AG08395 (cell line): ENCODE measurements at regions not wholly inside any gene's neighbourhood (a gene's known extent, or its start where the extent isn't known, plus 50 kb on each side); places are given as distances from the start of the nearest gene placed in this dataset.

Experiments used
- DNase-seq: peaks from one replicate; pipeline ENCODE4 v3.0.0; 2012; ENCODE audit warnings: mixed read lengths, low spot score

DNA sequence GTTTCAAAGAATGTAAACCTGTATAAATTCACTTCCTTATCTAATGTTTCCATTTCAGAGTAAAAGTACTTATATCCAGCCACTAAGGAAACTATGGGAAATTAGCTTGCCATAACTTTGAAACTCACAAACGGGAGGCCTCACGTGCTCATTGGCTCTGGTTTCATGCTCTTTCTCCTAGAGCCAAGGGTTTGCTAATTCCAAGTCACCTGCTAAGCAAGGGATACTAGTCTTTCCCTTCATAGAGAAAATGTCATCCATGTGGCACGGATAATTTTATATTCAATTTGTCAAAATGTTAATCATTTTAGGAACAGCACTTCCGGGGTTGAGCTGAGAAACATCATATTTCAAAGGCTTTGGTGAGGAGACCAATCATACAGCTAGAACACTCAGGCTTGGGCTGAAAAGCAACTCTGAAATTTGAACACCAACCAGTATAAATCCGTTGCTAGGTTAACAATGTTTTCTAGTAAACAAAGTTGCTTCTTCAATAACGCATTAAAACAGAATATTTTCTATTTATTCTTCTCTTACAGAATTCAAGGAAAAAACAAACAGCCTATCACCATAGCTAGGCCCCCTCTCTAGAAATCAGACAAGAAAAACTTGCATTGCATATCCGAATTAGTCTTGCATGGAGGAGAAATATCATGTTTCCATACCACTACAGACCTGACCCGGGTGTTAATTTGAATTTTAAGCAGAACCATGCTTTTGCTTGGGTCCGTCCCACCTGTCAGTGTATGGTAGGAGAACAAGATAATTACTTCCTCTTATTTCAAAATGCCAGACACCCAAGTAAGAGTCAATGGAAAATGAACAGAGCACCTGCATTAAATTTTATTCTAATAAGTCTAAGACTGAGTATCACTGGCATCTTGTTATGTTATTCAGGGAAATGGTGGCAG lies 196.1 kb upstream of the ESRRG start:
- no peak for DNase-seq

DNA sequence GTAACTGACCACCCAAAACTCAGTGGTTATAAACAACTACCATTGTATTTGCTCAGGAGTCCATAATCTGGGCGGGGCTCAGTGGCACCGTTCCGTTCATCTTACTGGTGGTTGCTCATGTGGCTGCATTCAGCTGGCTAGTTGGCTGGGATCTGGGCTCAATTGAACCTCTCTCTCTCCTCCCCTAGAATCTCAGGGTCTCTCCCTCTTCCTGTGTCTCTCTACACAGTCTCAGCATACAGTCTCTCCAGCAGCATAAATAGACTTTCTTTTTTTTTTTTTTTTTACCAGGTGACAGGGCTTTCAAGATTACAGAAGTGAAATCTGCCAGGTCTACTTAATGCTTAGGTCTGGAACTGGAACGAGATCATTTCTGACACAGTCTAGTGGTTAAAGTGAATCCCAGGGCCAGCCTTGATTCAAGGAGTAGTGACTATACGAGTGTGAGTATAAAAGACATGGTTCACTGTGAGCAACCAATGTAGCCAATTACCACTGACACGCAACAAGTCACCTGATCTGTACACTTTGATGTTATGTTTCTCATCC lies 193.7 kb upstream of the ESRRG start:
- no peak for DNase-seq

DNA sequence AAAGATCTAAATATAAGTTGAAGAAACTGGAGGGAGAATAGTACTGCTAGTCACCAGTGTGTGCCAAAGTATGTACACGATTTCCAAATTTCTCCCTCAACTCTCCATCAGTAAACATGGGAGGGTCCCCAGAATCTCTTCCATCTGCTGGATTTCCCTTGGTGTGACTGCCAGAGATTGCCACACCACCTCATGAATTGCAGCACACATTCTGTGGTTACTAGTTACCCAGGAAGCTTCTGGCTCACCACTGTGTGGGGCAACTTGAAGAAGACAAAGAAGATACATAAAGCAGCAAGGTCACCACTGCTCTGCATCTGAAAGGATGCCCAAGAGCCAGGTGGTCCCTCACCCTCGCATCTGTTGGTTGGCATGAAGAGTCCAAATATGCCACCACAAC lies 191.7 kb upstream of the ESRRG start:
- DNase-seq, result no peak

DNA sequence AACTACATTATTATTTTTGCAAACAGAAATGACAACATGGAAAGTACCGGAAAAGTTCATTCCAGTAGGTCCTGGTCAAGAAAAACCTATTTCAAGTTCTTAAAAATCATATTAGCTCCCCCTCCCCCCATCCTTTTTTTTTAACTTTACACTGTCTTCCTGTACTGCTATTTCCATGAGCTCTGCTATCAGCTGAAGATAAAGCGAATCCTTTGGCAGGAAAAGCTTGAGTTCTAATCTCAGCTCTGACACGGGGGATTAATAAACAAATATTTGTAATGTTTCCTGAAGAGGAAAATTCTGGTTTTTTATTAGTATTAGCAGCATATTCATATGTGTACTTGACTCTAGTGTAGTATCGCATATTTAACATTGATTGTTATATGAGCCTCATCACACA lies 190.7 kb upstream of the ESRRG start:
- DNase-seq, result no peak

DNA sequence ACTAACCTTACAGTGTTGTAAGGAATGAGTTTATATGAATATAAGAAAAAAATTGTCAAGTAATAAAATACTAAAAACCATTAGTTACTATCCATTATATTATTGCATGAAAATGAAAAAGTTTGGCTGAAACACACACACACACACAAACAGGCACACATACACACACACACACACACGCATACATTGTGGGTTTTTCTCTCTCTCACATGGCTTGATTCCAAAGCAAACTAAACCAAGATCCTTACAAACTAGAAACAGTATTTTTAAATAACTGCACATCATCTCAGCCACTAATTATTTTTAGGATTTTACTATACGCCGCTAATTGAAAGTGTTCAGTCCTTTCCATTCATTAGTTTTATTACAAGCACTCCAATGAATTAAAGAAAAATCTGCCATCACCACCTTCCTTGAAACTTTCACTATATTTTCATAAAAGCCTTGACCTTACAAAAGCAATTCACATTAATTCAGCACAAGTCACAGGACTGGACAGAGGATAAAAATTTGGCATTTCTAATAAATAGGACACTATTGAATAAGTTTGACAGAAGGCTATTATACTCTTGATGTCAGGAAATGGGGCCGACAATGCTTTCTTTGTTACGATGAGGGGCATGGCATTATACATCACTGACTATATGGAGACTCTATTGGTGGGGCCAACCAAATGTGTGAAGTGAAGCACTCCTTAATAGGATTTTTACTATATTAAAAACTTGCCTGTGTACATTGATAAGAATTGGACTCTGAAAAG lies 187.0 kb upstream of the ESRRG start:
- no peak for DNase-seq

DNA sequence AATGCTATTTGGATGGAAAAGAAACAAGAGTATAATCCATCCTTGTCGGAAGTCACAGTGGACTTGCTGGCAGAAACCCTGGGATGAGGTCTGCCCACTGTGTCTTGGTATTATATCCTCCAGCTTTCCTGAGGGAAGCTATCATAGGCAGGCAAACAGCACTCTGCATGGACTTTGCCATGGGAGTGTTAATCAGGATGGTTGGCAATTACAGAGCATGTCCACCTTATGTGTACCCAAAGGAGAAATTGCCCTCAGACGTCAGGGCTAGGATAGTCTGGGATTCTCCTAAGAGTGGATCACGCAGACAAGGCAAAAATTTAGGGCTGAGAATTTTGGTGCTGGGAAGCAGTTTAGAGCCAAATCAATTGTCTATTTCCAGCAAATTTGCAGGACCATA lies 184.9 kb upstream of the ESRRG start:
- no peak for DNase-seq

DNA sequence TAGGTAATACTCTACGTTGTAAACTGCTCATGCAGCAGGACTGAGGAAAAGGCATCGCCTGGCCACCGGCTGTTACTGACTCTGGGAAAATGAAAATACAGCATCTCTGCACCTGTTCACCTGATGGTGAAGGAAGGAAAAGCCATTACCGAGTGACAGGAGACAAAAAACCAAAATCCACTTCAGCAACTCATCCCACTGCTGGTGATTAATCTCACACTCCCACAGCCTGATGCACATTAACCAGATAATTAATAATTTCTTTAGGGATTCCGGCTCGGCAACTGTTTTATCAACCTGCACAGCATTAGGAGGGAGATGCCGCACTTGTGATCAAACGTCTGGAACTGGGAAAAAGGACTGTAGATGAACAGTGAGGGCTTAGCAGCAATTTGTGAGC lies 183.9 kb upstream of the ESRRG start:
- no peak for DNase-seq

DNA sequence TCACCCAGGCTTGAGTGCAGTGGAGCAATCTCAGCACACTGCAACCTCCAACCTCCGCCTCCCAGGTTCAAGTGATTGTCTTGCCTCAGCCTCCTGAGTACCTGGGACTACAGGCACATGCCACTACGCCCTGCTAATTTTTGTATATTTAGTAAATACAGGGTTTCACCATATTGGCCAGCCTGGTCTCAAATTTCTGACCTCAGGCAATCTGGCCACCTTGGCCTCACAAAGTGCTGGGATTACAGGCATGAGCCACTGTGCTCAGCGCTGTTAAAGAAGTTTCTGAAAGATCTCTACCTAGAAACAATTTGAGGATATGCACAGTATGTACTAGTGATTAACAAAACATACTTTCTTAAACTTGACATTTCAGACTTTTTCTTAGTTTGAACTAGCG lies 182.6 kb upstream of the ESRRG start:
- no peak for DNase-seq

DNA sequence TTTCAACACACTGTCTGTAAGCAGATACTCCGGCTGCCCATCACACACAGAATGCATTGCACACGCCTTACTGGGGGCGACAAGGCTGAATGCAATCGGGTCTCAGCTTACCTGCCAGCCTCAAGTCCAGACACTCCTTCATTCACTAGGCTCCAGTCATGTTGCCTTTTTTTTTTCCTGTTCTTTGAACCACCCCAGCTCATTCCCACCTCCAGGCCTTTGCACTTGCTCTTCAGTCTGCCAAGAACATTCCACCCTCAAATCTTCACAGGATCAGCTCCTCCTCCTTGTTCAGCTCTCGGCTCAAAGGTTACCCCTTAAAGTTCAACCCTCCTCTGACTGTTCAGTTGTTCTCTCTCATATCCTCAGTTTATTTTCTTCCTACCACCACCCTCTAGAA lies 181.9 kb upstream of the ESRRG start:
- no peak for DNase-seq

DNA sequence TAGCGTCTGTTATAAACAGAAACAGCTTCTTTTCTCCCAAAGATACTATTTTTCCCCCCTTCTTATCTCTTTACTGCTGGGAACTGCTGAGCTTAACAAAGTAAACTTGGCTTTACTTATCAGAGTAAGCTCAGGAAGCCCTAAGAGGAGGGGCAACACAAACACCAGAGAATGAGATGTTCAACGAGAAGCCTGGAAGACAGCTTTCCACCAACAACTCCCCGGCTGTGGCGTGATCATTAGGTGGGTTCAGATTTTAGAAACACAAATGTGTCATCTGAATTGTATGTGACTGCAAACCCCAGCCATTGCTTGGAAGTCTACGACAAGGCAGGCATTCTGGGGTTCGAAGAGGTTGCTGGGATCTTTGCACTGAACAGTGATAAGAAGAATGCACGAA lies 181.2 kb upstream of the ESRRG start:
- DNase-seq, result no peak

DNA sequence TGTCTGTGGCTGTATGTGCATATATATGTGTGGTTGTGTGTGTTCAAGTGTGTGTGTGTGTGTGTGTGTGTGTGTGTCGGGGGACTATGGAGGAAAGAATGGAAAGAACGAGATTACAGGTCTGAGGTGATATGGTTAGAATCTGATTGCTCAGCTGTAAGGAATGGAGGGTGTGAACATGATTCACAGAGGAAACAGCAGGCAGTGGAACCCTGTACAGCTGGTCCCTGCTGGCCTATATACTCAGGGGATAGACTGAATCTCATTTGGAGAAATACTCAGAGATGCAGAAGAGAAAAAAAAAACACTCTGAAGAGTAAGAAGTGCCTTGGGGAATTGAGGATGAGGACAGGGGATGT lies 180.1 kb upstream of the ESRRG start:
- no peak for DNase-seq

DNA sequence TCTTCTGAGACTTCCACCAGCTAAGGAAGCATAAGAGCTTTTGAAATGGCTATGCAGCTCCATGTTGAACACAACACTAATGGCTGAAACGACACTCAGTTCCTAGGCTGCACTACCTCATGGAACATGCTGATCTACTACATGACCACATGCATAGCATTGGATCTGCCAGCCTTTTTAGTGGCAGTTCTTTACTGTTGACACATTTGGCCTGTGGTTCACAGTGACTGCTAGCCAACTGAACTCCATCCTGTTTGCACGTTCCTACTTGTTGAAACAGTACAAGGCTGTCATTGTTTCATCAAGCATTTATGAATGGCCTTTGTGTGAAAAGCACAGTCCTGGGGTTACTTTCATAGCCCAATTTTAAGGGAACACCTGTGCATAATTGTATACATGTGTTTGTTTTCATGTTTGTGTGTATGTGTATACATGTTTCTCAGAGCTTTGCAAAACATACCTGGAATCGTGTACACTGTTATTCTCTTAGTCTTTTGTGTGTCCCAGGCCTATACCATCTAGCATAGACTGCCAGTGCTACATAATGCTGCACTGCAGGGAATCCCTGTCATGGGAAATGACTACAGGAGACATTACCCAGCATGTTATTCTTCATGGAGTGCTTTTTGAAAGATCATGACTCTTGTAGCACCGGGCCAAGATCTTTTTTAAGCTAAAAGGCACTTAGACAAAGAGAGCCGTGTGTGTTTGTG lies 179.6 kb upstream of the ESRRG start:
- DNase-seq, result no peak

DNA sequence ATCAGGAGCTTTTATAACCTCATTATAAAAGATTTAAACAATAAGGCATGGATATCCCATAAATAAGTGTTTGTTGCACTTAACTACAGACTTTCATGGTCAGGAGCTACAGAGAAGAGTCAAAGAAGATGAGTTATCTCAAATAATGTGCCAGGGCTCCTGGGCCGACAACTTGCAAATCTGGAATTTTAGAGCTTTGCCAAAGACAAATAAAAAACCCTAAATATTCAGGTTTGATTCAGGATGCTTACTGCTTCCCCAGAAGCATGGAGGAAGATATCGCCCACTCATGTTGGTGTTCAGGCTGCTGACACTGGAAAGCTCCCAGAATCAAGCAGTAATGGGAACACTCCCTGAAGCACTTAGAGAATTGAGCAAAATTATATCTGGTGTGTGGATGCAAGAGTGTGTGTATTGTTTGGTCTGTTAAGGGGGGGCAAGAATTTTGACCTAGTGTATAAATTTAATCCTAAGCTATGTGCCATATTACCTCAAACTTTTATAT lies 176.9 kb upstream of the ESRRG start:
- DNase-seq, result no peak

DNA sequence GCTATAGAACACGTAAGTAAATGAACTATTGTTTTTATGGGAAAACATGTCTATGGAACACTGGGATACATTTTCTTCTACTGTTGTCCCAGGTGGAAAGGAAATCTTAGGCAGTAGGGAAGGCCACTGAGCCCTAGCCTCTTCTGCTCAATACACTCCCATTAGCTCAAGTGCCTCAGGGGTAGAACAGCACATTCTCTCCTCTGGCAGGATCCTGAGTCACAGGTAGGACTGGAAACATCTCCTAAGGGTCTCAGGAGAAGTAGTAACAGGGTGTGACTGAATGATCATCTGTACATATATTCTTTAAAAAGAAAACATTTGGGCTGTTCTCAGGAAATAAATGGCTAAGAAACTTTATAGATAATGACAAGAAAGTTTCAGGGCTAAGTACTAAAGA lies 175.6 kb upstream of the ESRRG start:
- no peak for DNase-seq

DNA sequence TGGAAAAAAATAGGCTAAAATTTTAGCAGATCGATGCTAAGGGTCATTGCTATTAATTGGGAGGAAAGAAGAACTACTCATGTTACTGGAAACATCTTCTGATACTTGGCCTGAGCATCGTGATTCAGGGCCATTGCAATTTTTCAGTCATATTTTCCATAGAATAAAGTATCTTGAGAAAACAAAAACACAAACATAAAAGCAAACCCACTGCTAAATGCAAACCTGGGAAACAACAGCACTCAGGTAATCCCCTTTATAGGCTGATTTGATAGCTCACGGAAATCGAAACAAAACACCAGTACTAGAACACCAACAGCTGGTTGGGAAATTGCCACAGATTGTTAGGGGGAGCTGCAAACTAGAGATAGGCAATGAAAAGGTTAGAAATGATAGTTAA lies 172.9 kb upstream of the ESRRG start:
- no peak for DNase-seq

DNA sequence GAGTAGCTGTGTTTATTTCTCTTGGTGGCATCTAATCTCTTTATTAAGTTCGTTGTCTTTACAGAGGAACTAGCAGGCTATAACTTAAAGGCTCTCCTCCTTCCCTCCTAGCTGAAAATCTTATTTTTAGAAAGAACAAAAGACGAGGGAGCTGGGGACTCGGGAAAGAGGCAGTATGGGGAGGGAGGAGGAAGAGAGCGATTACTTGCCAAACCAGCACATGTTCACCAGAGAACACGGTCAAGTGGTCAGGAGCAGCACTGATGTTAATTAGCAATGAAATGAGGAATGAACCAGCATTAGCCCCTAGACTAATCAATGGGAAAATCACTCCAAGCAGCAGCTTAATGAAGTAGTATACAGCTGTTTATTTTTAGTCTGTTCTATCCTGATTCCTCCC lies 171.3 kb upstream of the ESRRG start:
- no peak for DNase-seq

DNA sequence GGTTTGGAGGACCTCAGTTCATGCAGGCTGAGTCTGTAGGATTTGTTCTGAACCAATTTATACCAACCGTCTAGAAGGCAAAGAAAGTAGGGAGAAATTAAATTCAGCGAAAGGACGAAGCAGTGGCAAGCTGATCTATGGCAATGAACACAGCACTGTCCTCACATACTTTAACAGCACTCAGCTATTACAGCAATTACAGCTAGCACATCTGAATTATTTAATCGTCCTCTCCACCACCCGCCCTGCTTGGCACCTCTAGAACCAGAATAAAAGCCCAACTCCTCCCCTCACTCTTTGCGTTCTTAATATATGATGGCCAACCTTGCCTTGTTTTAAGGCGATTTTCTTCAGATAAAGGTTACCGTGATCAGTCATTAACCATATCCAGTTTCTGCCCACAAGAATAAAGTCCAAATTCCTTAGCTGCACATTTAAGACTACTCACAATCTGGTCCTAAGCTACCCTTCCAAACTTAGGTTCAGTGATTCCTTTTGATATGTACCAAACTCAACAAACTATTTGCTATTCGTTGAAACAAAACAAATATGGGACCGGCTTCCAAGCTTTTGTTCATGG lies 169.4 kb upstream of the ESRRG start:
- no peak for DNase-seq

DNA sequence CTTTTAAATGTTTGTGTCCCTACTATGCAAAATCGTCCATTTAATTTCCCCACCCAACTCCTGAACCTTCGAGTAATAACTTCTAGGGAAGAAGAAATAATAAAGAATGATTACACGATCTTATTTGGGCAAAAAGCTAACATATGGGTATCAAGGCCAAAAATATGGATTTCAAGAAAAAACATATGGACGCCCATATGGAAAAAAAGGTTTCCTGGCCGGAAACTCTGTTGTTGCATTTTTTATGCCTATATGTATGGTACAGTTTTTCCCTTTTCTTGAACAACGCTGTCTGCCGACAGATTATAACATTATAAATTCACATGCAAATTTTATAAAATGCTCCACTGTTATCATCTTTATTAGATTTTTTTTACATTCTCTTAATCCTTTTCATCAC lies 167.6 kb upstream of the ESRRG start:
- no peak for DNase-seq

DNA sequence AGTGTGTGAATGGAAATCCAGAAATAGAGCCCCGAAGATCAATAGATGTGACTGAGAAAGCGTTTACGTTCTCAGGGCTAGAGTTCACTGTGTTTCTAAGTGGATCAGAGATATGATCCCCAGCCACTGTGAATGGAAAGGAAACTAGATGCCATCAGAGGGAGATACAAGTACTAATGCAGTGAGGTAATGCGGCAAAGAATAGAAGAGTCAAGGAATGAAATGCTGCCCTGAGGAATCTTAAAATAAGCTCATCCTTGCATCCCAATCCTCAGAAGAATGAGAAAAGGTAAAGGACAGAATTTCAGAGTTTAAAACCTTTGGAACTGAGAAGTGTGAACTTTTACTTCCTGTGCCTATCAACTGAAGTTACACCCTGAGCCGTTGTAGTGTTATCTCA lies 165.5 kb upstream of the ESRRG start:
- DNase-seq, result no peak

DNA sequence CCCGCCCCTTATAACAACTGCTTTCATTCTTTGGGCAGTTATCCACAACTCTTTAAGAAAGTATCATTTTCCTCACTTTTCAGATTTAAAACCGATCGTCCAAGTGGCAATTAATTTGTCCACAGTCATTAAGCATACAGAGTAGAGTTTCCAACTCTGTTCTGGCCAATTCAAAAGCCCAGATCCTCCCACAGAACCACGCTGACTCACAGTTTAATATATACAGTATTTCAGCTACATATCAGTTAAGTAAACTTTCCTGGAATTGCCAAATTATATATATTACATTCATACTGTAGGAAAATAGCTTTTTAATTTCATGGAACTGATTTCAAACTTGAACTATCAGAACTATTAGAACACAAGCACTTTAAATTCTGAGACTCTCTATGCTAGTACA lies 163.8 kb upstream of the ESRRG start:
- DNase-seq, result no peak

DNA sequence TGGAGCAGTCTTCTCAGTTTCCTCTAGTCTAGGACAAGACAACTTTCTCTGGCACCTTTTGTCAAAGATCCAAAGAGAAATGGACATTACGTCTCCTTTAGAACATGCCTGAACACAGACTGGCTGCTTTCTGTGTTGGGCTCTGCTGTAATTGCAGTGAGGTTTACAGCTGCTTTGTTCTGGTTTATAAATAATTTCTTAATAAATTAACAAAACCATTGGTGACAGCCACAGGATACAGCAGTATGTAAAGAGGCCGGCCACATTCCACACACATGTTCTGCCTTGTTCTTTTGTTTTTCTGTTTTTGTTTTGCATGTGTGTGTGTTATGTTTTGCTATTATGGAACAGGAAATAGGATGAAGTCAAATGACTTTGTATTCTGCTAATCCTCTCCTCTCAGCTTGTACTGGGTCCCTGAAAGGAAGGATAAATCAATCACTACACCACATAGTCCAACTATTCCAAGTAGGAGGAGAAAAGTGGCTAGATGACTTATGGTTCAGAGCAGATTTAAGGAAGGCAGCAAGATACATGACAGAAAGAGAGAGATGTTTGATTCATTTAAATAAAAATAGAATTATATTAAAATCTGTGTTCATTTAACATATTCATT lies 161.5 kb upstream of the ESRRG start:
- no peak for DNase-seq

DNA sequence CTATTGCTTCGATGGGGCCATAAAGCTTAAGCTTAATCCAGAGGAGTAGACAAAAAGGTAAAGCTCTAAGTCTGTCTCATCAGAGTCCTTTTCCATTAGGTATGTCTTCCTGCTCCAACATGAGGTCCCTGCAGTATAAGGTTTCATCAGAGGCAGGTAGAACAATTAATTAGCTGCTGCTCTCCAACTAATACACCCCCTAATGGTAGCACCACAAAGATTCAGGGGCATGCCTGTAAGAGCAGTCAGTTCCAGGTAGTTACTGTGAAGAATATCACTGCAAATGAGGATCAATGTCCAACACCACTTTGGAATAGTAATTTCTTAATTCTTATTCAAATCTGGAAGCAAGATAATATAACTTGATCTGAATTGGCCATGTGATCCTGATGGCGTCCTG lies 160.3 kb upstream of the ESRRG start:
- no peak for DNase-seq
